Fibroblast of peridontal ligament (primary cell): ENCODE measurements at regions not wholly inside any gene's neighbourhood (a gene's known extent, or its start where the extent isn't known, plus 50 kb on each side); places are given as distances from the start of the nearest gene placed in this dataset.

Experiments used
- DNase-seq: peaks from one replicate; pipeline ENCODE4 v3.0.0-alpha.2; 2010; ENCODE audit errors: extremely low read depth

GRCh38 chr1:30479575-30479974 is 243.8 kb downstream of the MATN1 start:
- DNase-seq = no peak

GRCh38 chr1:30478799-30479563 is 244.4 kb downstream of the MATN1 start:
- DNase-seq = no peak

- no peak for DNase-seq
These were observed 245.1 kb downstream of the MATN1 start for GRCh38 chr1:30478283-30478682.

GRCh38 chr1:30477588-30477987 is 245.8 kb downstream of the MATN1 start:
- no peak for DNase-seq

GRCh38 chr1:30476911-30477459 is 246.4 kb downstream of the MATN1 start:
- no peak for DNase-seq

- DNase-seq = no peak
These were observed 246.9 kb downstream of the MATN1 start for GRCh38 chr1:30476476-30476875.

GRCh38 chr1:30475966-30476365 is 247.4 kb downstream of the MATN1 start:
- DNase-seq = no peak

GRCh38 chr1:30475201-30475600 is 248.2 kb downstream of the MATN1 start:
- no peak for DNase-seq

GRCh38 chr1:30474818-30475200 is 248.6 kb downstream of the MATN1 start:
- DNase-seq = no peak

GRCh38 chr1:30473922-30474817 is 249.2 kb downstream of the MATN1 start:
- no peak for DNase-seq

GRCh38 chr1:30472526-30472925 is 250.9 kb downstream of the MATN1 start:
- DNase-seq = no peak

- DNase-seq = no peak
These were observed 251.4 kb downstream of the MATN1 start for GRCh38 chr1:30472009-30472408.

GRCh38 chr1:30471307-30471706 is 252.1 kb downstream of the MATN1 start:
- DNase-seq = no peak

GRCh38 chr1:30469426-30469825 is 254.0 kb downstream of the MATN1 start:
- no peak for DNase-seq

GRCh38 chr1:30467101-30467500 is 256.3 kb downstream of the MATN1 start:
- DNase-seq = no peak

- no peak for DNase-seq
These were observed 256.8 kb downstream of the MATN1 start for GRCh38 chr1:30466610-30467009.

GRCh38 chr1:30466026-30466425 is 257.4 kb downstream of the MATN1 start:
- DNase-seq = no peak

GRCh38 chr1:30465096-30465495 is 258.3 kb downstream of the MATN1 start:
- DNase-seq = no peak

- no peak for DNase-seq
These were observed 259.2 kb downstream of the MATN1 start for GRCh38 chr1:30464187-30464617.

GRCh38 chr1:30462826-30463425 is 260.5 kb downstream of the MATN1 start:
- DNase-seq = no peak

- DNase-seq = no peak
These were observed 261.2 kb downstream of the MATN1 start for GRCh38 chr1:30462166-30462565.

GRCh38 chr1:30461640-30462039 is 261.7 kb downstream of the MATN1 start:
- no peak for DNase-seq
